CD14-positive monocyte (primary cell): ENCODE measurements at regions not wholly inside any gene's neighbourhood (a gene's known extent, or its start where the extent isn't known, plus 50 kb on each side); places are given as distances from the start of the nearest gene placed in this dataset.

ENCODE experiments used
- DNase-seq, 3 donors: peaks; one replicate each; pipeline ENCODE4 v3.0.0-alpha.2; 2011 to 2022
- H2AFZ ChIP-seq: 2 replicates; pipeline ENCODE4 v1.6.0; 2012; ENCODE audit warnings: mild to moderate bottlenecking, low read depth, low read length, inconsistent platforms; ENCODE audit not compliant: insufficient read depth, poor library complexity, severe bottlenecking
- H3K27ac ChIP-seq, 2 donors: 1 replicate in 1 of 2; 2 replicates in 1 of 2; pipeline ENCODE4 v1.5.1; 2012 to 2013; ENCODE audit warnings: low read length in 2 of 2, control low read depth in 1 of 2, inconsistent platforms in 1 of 2, low read depth in 1 of 2, mild to moderate bottlenecking in 1 of 2
- H3K27me3 ChIP-seq, 2 donors: one replicate each; pipeline versions ENCODE4 v1.6.0 to v1.6.1; 2011 to 2013; ENCODE audit warnings: low read length in 2 of 2; ENCODE audit not compliant: control insufficient read depth in 2 of 2, insufficient read depth in 2 of 2
- H3K36me3 ChIP-seq, 2 donors: replicated peaks in 1 of 2; 1 replicate in 1 of 2; 2 replicates in 1 of 2; pipeline versions ENCODE4 v1.5.1 to v1.6.1; 2012 to 2013; ENCODE audit warnings: low read length in 2 of 2, control low read depth in 1 of 2, inconsistent platforms in 1 of 2, mild to moderate bottlenecking in 1 of 2; ENCODE audit not compliant: insufficient read depth in 2 of 2, control insufficient read depth in 1 of 2
- H3K4me1 ChIP-seq, 2 donors: 1 replicate in 1 of 2; 2 replicates in 1 of 2; pipeline versions ENCODE4 v1.5.1 to v1.6.1; 2012 to 2013; ENCODE audit warnings: low read length in 2 of 2, control low read depth in 1 of 2, inconsistent platforms in 1 of 2, mild to moderate bottlenecking in 1 of 2, moderate library complexity in 1 of 2; ENCODE audit not compliant: insufficient read depth in 2 of 2, control insufficient read depth in 1 of 2
- H3K4me2 ChIP-seq: replicated peaks from 2 replicates; pipeline ENCODE3; 2012; ENCODE audit warnings: low read length, moderate library complexity, mild to moderate bottlenecking; ENCODE audit not compliant: poor library complexity, severe bottlenecking; ENCODE audit errors: extremely low read depth
- H3K4me3 ChIP-seq, 3 experiments: fragments of 200-600 bp in 1 of 3; sonication (generic) in 1 of 3; replicated peaks in 1 of 3; 1 replicate in 2 of 3; 2 replicates in 1 of 3; pipeline ENCODE4 v1.5.1; 2011 to 2013; ENCODE audit warnings: low read length in 3 of 3, mild to moderate bottlenecking in 3 of 3, control low read depth in 2 of 3, low read depth in 2 of 3, inconsistent platforms in 1 of 3, moderate library complexity in 1 of 3
- H3K79me2 ChIP-seq: 2 replicates; pipeline ENCODE4 v1.6.0; 2012; ENCODE audit warnings: mild to moderate bottlenecking, control low read depth, inconsistent platforms, low read length, moderate library complexity; ENCODE audit not compliant: insufficient read depth
- H3K9ac ChIP-seq: 2 replicates; pipeline ENCODE4 v1.6.0; 2017; ENCODE audit warnings: low read length, mild to moderate bottlenecking; ENCODE audit not compliant: insufficient read depth, poor library complexity, severe bottlenecking
- H3K9me3 ChIP-seq, 2 donors: replicated peaks in 1 of 2; 1 replicate in 1 of 2; 2 replicates in 1 of 2; pipeline versions ENCODE4 v1.5.1 to v1.6.1; 2012 to 2013; ENCODE audit warnings: low read length in 2 of 2, control low read depth in 1 of 2; ENCODE audit not compliant: control insufficient read depth in 1 of 2, insufficient read depth in 1 of 2
- H4K20me1 ChIP-seq: 2 replicates; pipeline ENCODE4 v1.6.0; 2012; ENCODE audit warnings: mild to moderate bottlenecking, low read length, control low read depth, moderate library complexity; ENCODE audit not compliant: insufficient read depth
- H3K27ac Mint-ChIP-seq, 7 donors: one replicate each; pipeline ENCODE4 v1.8.0; 2020; ENCODE audit warnings: mild to moderate bottlenecking in 7 of 7, mixed read lengths in 7 of 7, moderate library complexity in 6 of 7, inconsistent platforms in 2 of 7
- H3K27me3 Mint-ChIP-seq, 3 donors: one replicate each; pipeline ENCODE4 v1.8.0; 2021 to 2022; ENCODE audit warnings: low read depth in 3 of 3, mild to moderate bottlenecking in 3 of 3, mixed read lengths in 3 of 3, moderate library complexity in 3 of 3, inconsistent platforms in 1 of 3
- H3K36me3 Mint-ChIP-seq, 2 donors: one replicate each; pipeline ENCODE4 v1.8.0; 2020; ENCODE audit warnings: mixed read lengths in 2 of 2, inconsistent platforms in 1 of 2, mild to moderate bottlenecking in 1 of 2
- H3K4me1 Mint-ChIP-seq: one replicate; pipeline ENCODE4 v1.8.0; 2020; ENCODE audit warnings: mild to moderate bottlenecking, mixed read lengths
- H3K4me3 Mint-ChIP-seq, 2 donors: one replicate each; pipeline ENCODE4 v1.8.0; 2020; ENCODE audit warnings: mild to moderate bottlenecking in 2 of 2, mixed read lengths in 2 of 2, moderate library complexity in 1 of 2
- H3K9me3 Mint-ChIP-seq, 7 donors: one replicate each; pipeline ENCODE4 v1.8.0; 2020 to 2022; ENCODE audit warnings: mixed read lengths in 7 of 7, mild to moderate bottlenecking in 6 of 7, moderate library complexity in 6 of 7, inconsistent platforms in 2 of 7
- WGBS: methylation state at CpG from one replicate; pipeline ENCODE4 v1.1.5; 2013; ENCODE audit warnings: missing lambda C conversion rate; ENCODE audit not compliant: insufficient coverage; 5-methylcytosine and 5-hydroxymethylcytosine counted together
- intact Hi-C, 2 donors: fragments of 100-400 bp; cut with micrococcal nuclease; formaldehyde crosslinking; loops; one replicate each; pipeline versions ENCODE4 v1.15.0 to v1.15.1; 2023
- TF ChIP-seq, protein P1 (sequence below): fragments of 200-600 bp; IDR thresholded peaks from one replicate; pipeline ENCODE4 v1.8.0; 2022; ENCODE audit warnings: antibody characterized with exemption, mild to moderate bottlenecking

DNA sequence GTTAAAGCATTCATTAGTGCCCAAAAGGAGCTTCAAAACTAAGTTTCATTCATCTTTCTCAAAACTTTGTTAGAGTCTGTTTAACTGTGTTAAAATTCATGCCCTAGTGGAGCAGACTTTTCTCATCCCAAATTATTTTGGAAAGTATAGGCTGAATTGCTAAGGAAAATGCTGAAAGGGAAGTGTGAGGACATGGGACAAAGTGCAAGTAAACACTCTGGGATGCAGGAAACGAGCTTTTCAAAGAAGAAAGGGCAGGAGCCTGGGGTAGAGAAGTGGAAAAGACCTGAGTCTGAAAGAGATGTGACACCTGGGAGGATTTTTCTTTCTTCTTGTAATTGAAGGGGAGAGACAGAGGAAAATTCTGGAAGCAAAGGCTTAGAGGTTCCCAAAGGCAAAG, 93.1 kb upstream of the ANKRD1 start:
- Mint-ChIP-seq H3K27me3 (peaks cover 0 to 4% (median 1%) of the 10 kb centered on the region in 3 donors), H3K4me3 (no peak overlapping the region), H3K36me3 (no peaks in the 10 kb centered on the region), H3K27ac (no peak overlapping the region), H3K9me3 (peaks cover 0 to 4% (median 0%) of the 10 kb centered on the region in 7 donors), H3K4me1 (no peaks in the 10 kb centered on the region)
- intact Hi-C loops, result no loop called here
- Histone ChIP-seq H3K4me1 (no peaks in the 10 kb centered on the region), H3K4me3 (no peak overlapping the region), H3K4me2 (no peak overlapping the region), H3K27ac (no peak overlapping the region), H3K9me3 (no peaks in the 10 kb centered on the region), H3K9ac (no peak overlapping the region), H3K36me3 (no peaks in the 10 kb centered on the region), H4K20me1 (no peaks in the 10 kb centered on the region), H3K79me2 (no peaks in the 10 kb centered on the region), H3K27me3 (no peaks in the 10 kb centered on the region), H2AFZ (no peak overlapping the region)
- TF ChIP-seq, protein P1, sequence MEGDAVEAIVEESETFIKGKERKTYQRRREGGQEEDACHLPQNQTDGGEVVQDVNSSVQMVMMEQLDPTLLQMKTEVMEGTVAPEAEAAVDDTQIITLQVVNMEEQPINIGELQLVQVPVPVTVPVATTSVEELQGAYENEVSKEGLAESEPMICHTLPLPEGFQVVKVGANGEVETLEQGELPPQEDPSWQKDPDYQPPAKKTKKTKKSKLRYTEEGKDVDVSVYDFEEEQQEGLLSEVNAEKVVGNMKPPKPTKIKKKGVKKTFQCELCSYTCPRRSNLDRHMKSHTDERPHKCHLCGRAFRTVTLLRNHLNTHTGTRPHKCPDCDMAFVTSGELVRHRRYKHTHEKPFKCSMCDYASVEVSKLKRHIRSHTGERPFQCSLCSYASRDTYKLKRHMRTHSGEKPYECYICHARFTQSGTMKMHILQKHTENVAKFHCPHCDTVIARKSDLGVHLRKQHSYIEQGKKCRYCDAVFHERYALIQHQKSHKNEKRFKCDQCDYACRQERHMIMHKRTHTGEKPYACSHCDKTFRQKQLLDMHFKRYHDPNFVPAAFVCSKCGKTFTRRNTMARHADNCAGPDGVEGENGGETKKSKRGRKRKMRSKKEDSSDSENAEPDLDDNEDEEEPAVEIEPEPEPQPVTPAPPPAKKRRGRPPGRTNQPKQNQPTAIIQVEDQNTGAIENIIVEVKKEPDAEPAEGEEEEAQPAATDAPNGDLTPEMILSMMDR, result no peak
- no peak for DNase-seq
- 75% methylated on average over 1 of the region's 1 CpG for WGBS

DNA sequence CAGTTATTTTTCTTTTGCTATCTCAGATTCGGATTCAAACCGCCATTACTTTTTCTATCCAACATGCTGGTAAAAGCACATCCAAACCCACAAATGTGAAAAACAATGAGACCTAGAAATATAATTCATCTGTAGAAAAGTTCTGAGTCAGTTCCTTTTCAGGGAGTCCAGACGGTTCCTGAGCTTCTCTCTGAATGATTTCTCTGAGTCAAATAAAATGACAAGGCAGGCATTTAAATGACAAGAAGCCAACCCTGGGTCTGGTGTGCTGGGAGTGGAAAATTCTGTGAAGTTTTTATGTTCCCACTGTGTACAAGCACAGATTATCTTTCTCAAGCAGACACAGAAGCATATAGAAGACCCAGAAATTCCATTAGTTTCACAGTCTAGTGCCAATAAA, 96.3 kb upstream of the ANKRD1 start:
- H4K20me1 ChIP-seq, result no peaks in the 10 kb centered on the region
- H3K9me3 ChIP-seq, result no peaks in the 10 kb centered on the region
- no peaks in the 10 kb centered on the region for H3K4me1 ChIP-seq
- intact Hi-C loops, result no loop called here
- no peak overlapping the region for H3K4me3 ChIP-seq
- no peaks in the 10 kb centered on the region for H3K27me3 ChIP-seq
- no peak for DNase-seq
- TF ChIP-seq, protein P1, result no peak
- Mint-ChIP-seq H3K27me3 (peaks cover 0 to 5% (median 1%) of the 10 kb centered on the region in 3 donors), H3K27ac (no peak overlapping the region), H3K36me3 (no peaks in the 10 kb centered on the region), H3K4me1 (no peaks in the 10 kb centered on the region), H3K4me3 (no peak overlapping the region), H3K9me3 (peaks cover 0 to 1% (median 0%) of the 10 kb centered on the region in 7 donors)
- no peaks in the 10 kb centered on the region for H3K36me3 ChIP-seq
- no peak overlapping the region for H3K27ac ChIP-seq
- 0% methylated on average over 1 of the region's 3 CpGs for WGBS
- H3K4me2 ChIP-seq, result no peak overlapping the region
- H3K79me2 ChIP-seq, result no peaks in the 10 kb centered on the region
- no peak overlapping the region for H2AFZ ChIP-seq
- no peak overlapping the region for H3K9ac ChIP-seq
